CD14-positive monocyte (primary cell): ENCODE measurements at regions not wholly inside any gene's neighbourhood (a gene's known extent, or its start where the extent isn't known, plus 50 kb on each side); places are given as distances from the start of the nearest gene placed in this dataset.

Experiments used
- DNase-seq, 3 donors: peaks; one replicate each; pipeline ENCODE4 v3.0.0-alpha.2; 2011 to 2022
- H2AFZ ChIP-seq: 2 replicates; pipeline ENCODE4 v1.6.0; 2012; ENCODE audit warnings: mild to moderate bottlenecking, low read depth, low read length, inconsistent platforms; ENCODE audit not compliant: insufficient read depth, poor library complexity, severe bottlenecking
- H3K27ac ChIP-seq, 2 donors: 1 replicate in 1 of 2; 2 replicates in 1 of 2; pipeline ENCODE4 v1.5.1; 2012 to 2013; ENCODE audit warnings: low read length in 2 of 2, control low read depth in 1 of 2, inconsistent platforms in 1 of 2, low read depth in 1 of 2, mild to moderate bottlenecking in 1 of 2
- H3K27me3 ChIP-seq, 2 donors: one replicate each; pipeline versions ENCODE4 v1.6.0 to v1.6.1; 2011 to 2013; ENCODE audit warnings: low read length in 2 of 2; ENCODE audit not compliant: control insufficient read depth in 2 of 2, insufficient read depth in 2 of 2
- H3K36me3 ChIP-seq, 2 donors: replicated peaks in 1 of 2; 1 replicate in 1 of 2; 2 replicates in 1 of 2; pipeline versions ENCODE4 v1.5.1 to v1.6.1; 2012 to 2013; ENCODE audit warnings: low read length in 2 of 2, control low read depth in 1 of 2, inconsistent platforms in 1 of 2, mild to moderate bottlenecking in 1 of 2; ENCODE audit not compliant: insufficient read depth in 2 of 2, control insufficient read depth in 1 of 2
- H3K4me1 ChIP-seq, 2 donors: 1 replicate in 1 of 2; 2 replicates in 1 of 2; pipeline versions ENCODE4 v1.5.1 to v1.6.1; 2012 to 2013; ENCODE audit warnings: low read length in 2 of 2, control low read depth in 1 of 2, inconsistent platforms in 1 of 2, mild to moderate bottlenecking in 1 of 2, moderate library complexity in 1 of 2; ENCODE audit not compliant: insufficient read depth in 2 of 2, control insufficient read depth in 1 of 2
- H3K4me2 ChIP-seq: replicated peaks from 2 replicates; pipeline ENCODE3; 2012; ENCODE audit warnings: low read length, moderate library complexity, mild to moderate bottlenecking; ENCODE audit not compliant: poor library complexity, severe bottlenecking; ENCODE audit errors: extremely low read depth
- H3K4me3 ChIP-seq, 3 experiments: fragments of 200-600 bp in 1 of 3; sonication (generic) in 1 of 3; replicated peaks in 1 of 3; 1 replicate in 2 of 3; 2 replicates in 1 of 3; pipeline ENCODE4 v1.5.1; 2011 to 2013; ENCODE audit warnings: low read length in 3 of 3, mild to moderate bottlenecking in 3 of 3, control low read depth in 2 of 3, low read depth in 2 of 3, inconsistent platforms in 1 of 3, moderate library complexity in 1 of 3
- H3K79me2 ChIP-seq: 2 replicates; pipeline ENCODE4 v1.6.0; 2012; ENCODE audit warnings: mild to moderate bottlenecking, control low read depth, inconsistent platforms, low read length, moderate library complexity; ENCODE audit not compliant: insufficient read depth
- H3K9ac ChIP-seq: 2 replicates; pipeline ENCODE4 v1.6.0; 2017; ENCODE audit warnings: low read length, mild to moderate bottlenecking; ENCODE audit not compliant: insufficient read depth, poor library complexity, severe bottlenecking
- H3K9me3 ChIP-seq, 2 donors: replicated peaks in 1 of 2; 1 replicate in 1 of 2; 2 replicates in 1 of 2; pipeline versions ENCODE4 v1.5.1 to v1.6.1; 2012 to 2013; ENCODE audit warnings: low read length in 2 of 2, control low read depth in 1 of 2; ENCODE audit not compliant: control insufficient read depth in 1 of 2, insufficient read depth in 1 of 2
- H4K20me1 ChIP-seq: 2 replicates; pipeline ENCODE4 v1.6.0; 2012; ENCODE audit warnings: mild to moderate bottlenecking, low read length, control low read depth, moderate library complexity; ENCODE audit not compliant: insufficient read depth
- H3K27ac Mint-ChIP-seq, 7 donors: one replicate each; pipeline ENCODE4 v1.8.0; 2020; ENCODE audit warnings: mild to moderate bottlenecking in 7 of 7, mixed read lengths in 7 of 7, moderate library complexity in 6 of 7, inconsistent platforms in 2 of 7
- H3K27me3 Mint-ChIP-seq, 3 donors: one replicate each; pipeline ENCODE4 v1.8.0; 2021 to 2022; ENCODE audit warnings: low read depth in 3 of 3, mild to moderate bottlenecking in 3 of 3, mixed read lengths in 3 of 3, moderate library complexity in 3 of 3, inconsistent platforms in 1 of 3
- H3K36me3 Mint-ChIP-seq, 2 donors: one replicate each; pipeline ENCODE4 v1.8.0; 2020; ENCODE audit warnings: mixed read lengths in 2 of 2, inconsistent platforms in 1 of 2, mild to moderate bottlenecking in 1 of 2
- H3K4me1 Mint-ChIP-seq: one replicate; pipeline ENCODE4 v1.8.0; 2020; ENCODE audit warnings: mild to moderate bottlenecking, mixed read lengths
- H3K4me3 Mint-ChIP-seq, 2 donors: one replicate each; pipeline ENCODE4 v1.8.0; 2020; ENCODE audit warnings: mild to moderate bottlenecking in 2 of 2, mixed read lengths in 2 of 2, moderate library complexity in 1 of 2
- H3K9me3 Mint-ChIP-seq, 7 donors: one replicate each; pipeline ENCODE4 v1.8.0; 2020 to 2022; ENCODE audit warnings: mixed read lengths in 7 of 7, mild to moderate bottlenecking in 6 of 7, moderate library complexity in 6 of 7, inconsistent platforms in 2 of 7
- CTCF ChIP-seq: fragments of 200-600 bp; IDR thresholded peaks from one replicate; pipeline ENCODE4 v1.8.0; 2022; ENCODE audit warnings: antibody characterized with exemption, mild to moderate bottlenecking
- WGBS: methylation state at CpG from one replicate; pipeline ENCODE4 v1.1.5; 2013; ENCODE audit warnings: missing lambda C conversion rate; ENCODE audit not compliant: insufficient coverage; 5-methylcytosine and 5-hydroxymethylcytosine counted together
- intact Hi-C, 2 donors: fragments of 100-400 bp; cut with micrococcal nuclease; formaldehyde crosslinking; loops; one replicate each; pipeline versions ENCODE4 v1.15.0 to v1.15.1; 2023

DNA sequence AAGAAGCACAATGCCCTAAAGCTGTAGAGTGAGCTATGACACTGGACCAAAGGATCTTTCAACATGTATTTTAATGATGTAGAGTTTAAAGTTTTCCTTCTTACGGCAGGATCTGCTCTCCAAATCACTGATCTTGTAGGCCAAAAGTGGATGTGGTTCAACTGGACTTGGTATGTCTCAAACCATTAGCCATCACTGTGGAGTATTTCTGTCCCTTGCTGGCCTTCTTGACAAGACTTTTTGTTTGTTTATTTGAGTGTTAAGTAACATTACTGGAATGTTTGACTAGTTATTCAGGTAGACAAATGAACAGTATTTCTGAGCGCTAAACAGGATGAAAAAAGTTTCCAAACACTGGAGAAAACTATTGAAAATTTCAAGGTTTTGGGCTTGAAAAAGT is 472.7 kb upstream of the CFAP20DC start:
- Histone ChIP-seq H3K4me3 (no peak overlapping the region), H3K9me3 (no peaks in the 10 kb centered on the region), H3K27me3 (no peaks in the 10 kb centered on the region), H3K9ac (no peak overlapping the region), H3K4me1 (no peaks in the 10 kb centered on the region), H3K36me3 (no peaks in the 10 kb centered on the region), H3K4me2 (no peak overlapping the region), H3K27ac (no peak overlapping the region), H2AFZ (no peak overlapping the region), H3K79me2 (no peaks in the 10 kb centered on the region), H4K20me1 (no peaks in the 10 kb centered on the region)
- no CpG with 5 or more reads among the region's 2 CpGs for WGBS
- no peaks in the 10 kb centered on the region for H3K36me3 Mint-ChIP-seq
- TF ChIP-seq CTCF: no peak
- no peak for DNase-seq
- no peak overlapping the region for H3K27ac Mint-ChIP-seq
- intact Hi-C loops: no loop called here
- H3K4me3 Mint-ChIP-seq: no peak overlapping the region
- no peaks in the 10 kb centered on the region for H3K4me1 Mint-ChIP-seq
- peaks cover 0 to 3% (median 2%) of the 10 kb centered on the region in 3 donors for H3K27me3 Mint-ChIP-seq
- peaks cover 0 to 9% (median 2%) of the 10 kb centered on the region in 7 donors for H3K9me3 Mint-ChIP-seq

GRCh38 chr3:59519094-59519493 is 469.3 kb upstream of the CFAP20DC start:
- Histone ChIP-seq H2AFZ (no peak overlapping the region), H3K9ac (no peak overlapping the region), H3K36me3 (no peaks in the 10 kb centered on the region), H3K27me3 (no peaks in the 10 kb centered on the region), H3K27ac (no peak overlapping the region), H3K4me1 (no peaks in the 10 kb centered on the region), H3K79me2 (no peaks in the 10 kb centered on the region), H4K20me1 (no peaks in the 10 kb centered on the region), H3K4me2 (no peak overlapping the region), H3K9me3 (no peaks in the 10 kb centered on the region), H3K4me3 (no peak overlapping the region)
- DNase-seq: no peak
- Mint-ChIP-seq H3K9me3 (peaks cover 0 to 9% (median 0%) of the 10 kb centered on the region in 7 donors), H3K27ac (peak overlapping the region in 1 of 7 donors; percentile 72), H3K4me3 (no peak overlapping the region), H3K4me1 (no peaks in the 10 kb centered on the region), H3K36me3 (no peaks in the 10 kb centered on the region), H3K27me3 (peaks cover 1 to 6% (median 4%) of the 10 kb centered on the region in 3 donors)
- intact Hi-C loops: no loop called here
- WGBS: 95% methylated on average over 3 of the region's 6 CpGs
- no peak for TF ChIP-seq CTCF
